Bronchial epithelial cell (primary cell): ENCODE measurements at regions not wholly inside any gene's neighbourhood (a gene's known extent, or its start where the extent isn't known, plus 50 kb on each side); places are given as distances from the start of the nearest gene placed in this dataset.

Experiments used
- DNase-seq: peaks from one replicate; pipeline ENCODE4 v3.0.0-alpha.2; 2010; ENCODE audit warnings: low read depth
- FAIRE-seq: peaks from 2 replicates; lab custom pipeline; 2011; peaks lifted over from hg19 to GRCh38; lab: Jason Lieb, UNC
- H3K27me3 ChIP-seq: 2 replicates; pipeline ENCODE4 v1.5.1; 2011; ENCODE audit warnings: low read length; ENCODE audit not compliant: control insufficient read depth, insufficient read depth
- H3K36me3 ChIP-seq: 2 replicates; pipeline ENCODE4 v1.5.1; 2011; ENCODE audit warnings: low read length; ENCODE audit not compliant: control insufficient read depth, insufficient read depth
- H3K4me3 ChIP-seq: 2 replicates; pipeline ENCODE4 v1.5.1; 2011; ENCODE audit warnings: mild to moderate bottlenecking, low read depth, low read length, control low read depth
- TF ChIP-seq, protein P1 (sequence below): IDR thresholded peaks from 2 replicates; pipeline ENCODE4 v1.5.1; 2011; ENCODE audit warnings: mild to moderate bottlenecking, moderate library complexity, low read length, control low read depth, inconsistent platforms; ENCODE audit not compliant: insufficient read depth, severe bottlenecking

DNA sequence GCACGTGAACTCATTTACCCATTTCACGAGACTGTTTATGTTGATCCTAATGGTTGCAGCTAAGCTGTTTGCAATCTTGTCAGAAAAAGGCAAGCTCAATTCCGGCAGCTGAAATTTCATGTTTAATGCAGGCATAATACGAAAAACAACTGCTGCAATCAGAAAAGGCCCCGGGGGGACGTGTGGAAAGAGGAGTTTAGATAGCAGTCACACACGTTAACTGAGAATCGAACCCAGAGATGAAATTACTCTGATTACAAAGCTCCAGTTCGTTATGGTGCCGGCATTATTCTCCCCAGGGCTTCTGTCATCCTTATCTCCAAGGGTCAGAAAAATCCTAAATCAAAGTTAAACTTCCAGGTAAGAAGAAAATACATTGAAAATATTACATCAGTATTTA lies 79.9 kb upstream of the MYT1L start:
- Histone ChIP-seq H3K36me3 (no peaks in the 10 kb centered on the region), H3K27me3 (no peaks in the 10 kb centered on the region), H3K4me3 (no peak overlapping the region)
- TF ChIP-seq, protein P1, sequence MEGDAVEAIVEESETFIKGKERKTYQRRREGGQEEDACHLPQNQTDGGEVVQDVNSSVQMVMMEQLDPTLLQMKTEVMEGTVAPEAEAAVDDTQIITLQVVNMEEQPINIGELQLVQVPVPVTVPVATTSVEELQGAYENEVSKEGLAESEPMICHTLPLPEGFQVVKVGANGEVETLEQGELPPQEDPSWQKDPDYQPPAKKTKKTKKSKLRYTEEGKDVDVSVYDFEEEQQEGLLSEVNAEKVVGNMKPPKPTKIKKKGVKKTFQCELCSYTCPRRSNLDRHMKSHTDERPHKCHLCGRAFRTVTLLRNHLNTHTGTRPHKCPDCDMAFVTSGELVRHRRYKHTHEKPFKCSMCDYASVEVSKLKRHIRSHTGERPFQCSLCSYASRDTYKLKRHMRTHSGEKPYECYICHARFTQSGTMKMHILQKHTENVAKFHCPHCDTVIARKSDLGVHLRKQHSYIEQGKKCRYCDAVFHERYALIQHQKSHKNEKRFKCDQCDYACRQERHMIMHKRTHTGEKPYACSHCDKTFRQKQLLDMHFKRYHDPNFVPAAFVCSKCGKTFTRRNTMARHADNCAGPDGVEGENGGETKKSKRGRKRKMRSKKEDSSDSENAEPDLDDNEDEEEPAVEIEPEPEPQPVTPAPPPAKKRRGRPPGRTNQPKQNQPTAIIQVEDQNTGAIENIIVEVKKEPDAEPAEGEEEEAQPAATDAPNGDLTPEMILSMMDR = no peak
- FAIRE-seq (no peak), DNase-seq (no peak)

DNA sequence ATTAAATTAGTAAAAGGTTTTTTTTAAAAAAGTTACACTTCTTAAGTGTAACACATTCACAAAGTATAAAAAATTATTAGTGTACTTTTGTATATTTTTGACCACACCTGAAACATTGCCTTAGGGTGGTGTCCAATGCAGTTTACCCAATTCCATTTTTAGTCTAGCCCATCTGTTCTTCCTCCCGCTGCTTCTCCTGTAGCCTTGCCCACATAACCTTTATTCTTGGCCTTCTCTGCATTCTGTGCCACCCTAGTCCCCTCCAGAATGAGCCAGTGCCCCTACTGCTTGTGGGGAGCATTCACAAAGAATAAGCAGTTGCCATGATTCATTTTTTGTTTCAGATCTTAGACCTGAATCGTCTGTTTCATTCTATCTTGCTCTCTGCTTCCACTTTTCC lies 78.4 kb upstream of the MYT1L start:
- H3K36me3 ChIP-seq = no peaks in the 10 kb centered on the region
- DNase-seq = no peak
- H3K4me3 ChIP-seq = no peak overlapping the region
- no peaks in the 10 kb centered on the region for H3K27me3 ChIP-seq
- TF ChIP-seq, protein P1 = no peak
- FAIRE-seq = no peak

DNA sequence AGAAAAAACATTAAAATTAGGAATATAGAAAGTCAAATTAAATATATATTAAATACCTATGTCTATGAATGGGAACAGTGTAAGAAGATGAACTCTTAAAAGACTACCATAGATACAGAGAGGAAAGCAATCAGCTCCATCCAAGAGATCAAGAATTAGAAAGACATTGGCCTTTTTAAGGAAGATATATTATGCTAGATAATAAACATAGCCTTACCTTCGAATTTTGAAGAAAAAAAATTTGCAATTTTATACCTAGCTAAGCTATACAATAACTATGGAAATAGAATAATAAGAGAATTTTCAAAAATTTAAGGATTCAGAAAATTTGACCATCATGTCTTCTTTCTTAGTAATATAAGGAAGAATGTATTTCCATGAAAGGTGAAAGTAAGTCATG lies 74.7 kb upstream of the MYT1L start:
- FAIRE-seq = no peak
- H3K4me3 ChIP-seq = no peak overlapping the region
- no peaks in the 10 kb centered on the region for H3K36me3 ChIP-seq
- TF ChIP-seq, protein P1 = no peak
- no peaks in the 10 kb centered on the region for H3K27me3 ChIP-seq
- DNase-seq = no peak

DNA sequence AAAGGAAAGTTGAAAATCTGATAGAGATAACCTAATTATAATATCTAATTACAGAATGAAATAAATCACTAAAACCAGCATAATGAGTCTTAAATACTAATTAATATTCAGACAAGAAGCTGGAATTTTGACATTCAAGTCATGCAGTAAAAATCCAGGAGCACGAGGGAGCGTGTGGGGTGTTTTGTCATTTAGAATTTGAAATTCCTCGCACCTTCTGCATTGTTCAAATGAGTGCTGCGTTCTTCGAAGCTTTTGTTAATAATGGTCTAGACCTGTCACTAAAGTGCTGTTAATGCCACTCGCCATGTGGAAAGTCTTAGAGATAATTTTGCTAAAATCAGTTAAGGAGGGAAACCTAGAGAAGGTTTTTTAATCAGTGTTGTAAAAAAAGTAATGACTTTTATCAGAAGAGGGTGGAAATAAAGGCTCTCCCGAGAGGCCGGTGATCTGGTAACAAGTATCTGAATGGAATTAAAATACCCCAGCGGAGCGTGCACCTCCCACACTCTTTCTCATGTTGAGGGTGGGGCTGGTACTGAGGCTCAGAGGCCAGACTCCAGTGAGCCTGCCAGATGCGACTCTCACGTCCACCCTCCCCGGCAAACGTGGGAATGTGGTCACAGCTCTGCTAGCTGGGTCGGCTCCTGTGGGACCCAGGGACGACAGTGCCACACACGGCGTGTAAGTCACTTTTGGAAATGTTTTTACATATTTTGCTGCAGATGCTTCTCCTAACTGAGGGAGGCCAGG lies 69.4 kb upstream of the MYT1L start:
- Histone ChIP-seq H3K4me3 (no peak overlapping the region), H3K36me3 (no peaks in the 10 kb centered on the region), H3K27me3 (no peaks in the 10 kb centered on the region)
- FAIRE-seq = no peak
- TF ChIP-seq, protein P1 = no peak
- DNase-seq = no peak

DNA sequence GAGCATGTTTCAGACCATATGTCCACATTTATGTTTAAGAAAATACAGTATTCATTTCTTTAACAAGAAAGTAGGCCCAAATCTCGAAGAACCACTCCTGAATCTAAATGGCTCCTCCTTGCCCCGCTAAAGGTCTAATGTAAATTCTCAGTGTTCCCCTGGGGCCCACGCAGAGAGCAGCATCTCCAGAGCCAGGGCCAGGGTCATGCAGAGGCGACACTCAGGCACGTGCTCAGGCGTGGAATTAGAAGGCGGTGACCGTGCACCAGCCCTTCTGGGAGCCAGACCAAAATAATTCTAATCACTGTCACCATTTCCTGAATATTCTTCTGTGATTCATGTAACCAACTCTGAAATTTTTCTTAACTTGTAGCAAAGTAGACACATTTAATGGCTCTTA lies 68.3 kb upstream of the MYT1L start:
- no peak for DNase-seq
- H3K36me3 ChIP-seq = no peaks in the 10 kb centered on the region

More for the DNA sequence above, 68.3 kb upstream of the MYT1L start:
- no peaks in the 10 kb centered on the region for H3K27me3 ChIP-seq
- TF ChIP-seq, protein P1 = no peak
- no peak for FAIRE-seq
- H3K4me3 ChIP-seq = no peak overlapping the region
